Lower leg skin (tissue), 4 donors: ENCODE measurements at regions not wholly inside any gene's neighbourhood (a gene's known extent, or its start where the extent isn't known, plus 50 kb on each side); places are given as distances from the start of the nearest gene placed in this dataset.

Source experiments
- DNase-seq, 2 donors: peaks; one replicate each; pipeline ENCODE4 v3.0.0-alpha.2; 2019; ENCODE audit warnings: low spot score in 2 of 2
- H3K4me3 ChIP-seq: fragments of 200-600 bp; sonication (generic); 2 replicates; pipeline ENCODE4 v1.5.1; 2017; ENCODE audit warnings: mild to moderate bottlenecking, low read depth; ENCODE audit not compliant: poor library complexity, severe bottlenecking
- CTCF ChIP-seq, 3 donors: fragments of 450-650 bp; IDR thresholded peaks; one replicate each; pipeline ENCODE4 v1.5.1; 2016; ENCODE audit warnings: antibody characterized with exemption in 3 of 3, mild to moderate bottlenecking in 3 of 3, moderate library complexity in 2 of 3
- POLR2A ChIP-seq, 2 donors: fragments of 450-650 bp; IDR thresholded peaks; one replicate each; pipeline ENCODE4 v1.6.1; 2016 to 2017; ENCODE audit warnings: antibody characterized with exemption in 2 of 2, mild to moderate bottlenecking in 1 of 2, moderate library complexity in 1 of 2
- WGBS, 2 donors: methylation state at CpG; one replicate each; pipeline ENCODE4 v1.1.5; 2018; 5-methylcytosine and 5-hydroxymethylcytosine counted together
- intact Hi-C: fragments of 100-400 bp; cut with DNase I; formaldehyde crosslinking; loops from one replicate; pipeline ENCODE4 v1.15.0; 2023; ENCODE audit warnings: low total_unique reads

GRCh38 chr1:70754701-70755100 lies 292.9 kb downstream of the PTGER3 start:
- 85 to 96% methylated on average over 4 of the region's 4 CpGs for WGBS, 2 donors
- H3K4me3 ChIP-seq, result no peak overlapping the region
- intact Hi-C loops, result no loop called here
- no peak for DNase-seq
- TF ChIP-seq POLR2A (IDR thresholded peaks at IDR 0.05) (no peak), CTCF (IDR thresholded peaks at IDR 0.05) (no peak)

GRCh38 chr1:70760154-70760553 lies 287.5 kb downstream of the PTGER3 start:
- H3K4me3 ChIP-seq, result no peak overlapping the region
- intact Hi-C loops, result no loop called here
- WGBS, 2 donors, result 62 to 70% methylated on average over 2 of the region's 2 CpGs
- no peak for TF ChIP-seq POLR2A (IDR thresholded peaks at IDR 0.05)
- TF ChIP-seq CTCF (IDR thresholded peaks at IDR 0.05), result no peak
- no peak for DNase-seq

GRCh38 chr1:70762386-70762785 lies 285.2 kb downstream of the PTGER3 start:
- H3K4me3 ChIP-seq, result no peak overlapping the region
- 84 to 88% methylated on average over 2 of the region's 2 CpGs for WGBS, 2 donors
- no peak for DNase-seq
- intact Hi-C loops, result no loop called here
- no peak for TF ChIP-seq CTCF (IDR thresholded peaks at IDR 0.05)
- TF ChIP-seq POLR2A (IDR thresholded peaks at IDR 0.05), result no peak

GRCh38 chr1:70764747-70765146 lies 282.9 kb downstream of the PTGER3 start:
- no peak for DNase-seq
- WGBS, 2 donors, result 43 to 60% methylated on average over 2 of the region's 2 CpGs
- intact Hi-C loops, result no loop called here
- TF ChIP-seq POLR2A (IDR thresholded peaks at IDR 0.05) (no peak), CTCF (IDR thresholded peaks at IDR 0.05) (no peak)
- no peak overlapping the region for H3K4me3 ChIP-seq

- no peak for TF ChIP-seq POLR2A (IDR thresholded peaks at IDR 0.05)
- no peak for TF ChIP-seq CTCF (IDR thresholded peaks at IDR 0.05)
- no peak for DNase-seq
- no peak overlapping the region for H3K4me3 ChIP-seq
- intact Hi-C loops, result no loop called here
Observed at GRCh38 chr1:70767377-70767776, 280.2 kb downstream of the PTGER3 start.

- TF ChIP-seq POLR2A (IDR thresholded peaks at IDR 0.05) (no peak), CTCF (IDR thresholded peaks at IDR 0.05) (no peak)
- DNase-seq, result no peak
- WGBS, 2 donors, result 70 to 73% methylated on average over 1 of the region's 1 CpG
- intact Hi-C loops, result no loop called here
- H3K4me3 ChIP-seq, result no peak overlapping the region
Observed at GRCh38 chr1:70768216-70768615, 279.4 kb downstream of the PTGER3 start.
